KMS-11 (cell line): ENCODE measurements at regions not wholly inside any gene's neighbourhood (a gene's known extent, or its start where the extent isn't known, plus 50 kb on each side); places are given as distances from the start of the nearest gene placed in this dataset.
"Not testable (repeated sequence)": the region's sequence is repeated elsewhere in the genome, so short reads cannot be mapped to it uniquely, and the experiment has no call there.

ENCODE experiments used
- H2AFZ ChIP-seq: fragments of 200-600 bp; sonication (generic); 2 replicates; pipeline ENCODE4 v1.6.1; 2016; ENCODE audit warnings: antibody characterized with exemption, mixed run types, low read depth
- H3K27ac ChIP-seq: fragments of 200-600 bp; sonication (generic); 2 replicates; pipeline ENCODE4 v1.6.1; 2016; ENCODE audit warnings: mild to moderate bottlenecking, mixed run types
- H3K27me3 ChIP-seq: fragments of 200-600 bp; sonication (generic); 2 replicates; pipeline ENCODE4 v1.6.1; 2017; ENCODE audit warnings: mild to moderate bottlenecking, low read depth, mixed run types, moderate library complexity; ENCODE audit not compliant: insufficient read depth
- H3K36me3 ChIP-seq: fragments of 200-600 bp; sonication (generic); 2 replicates; pipeline ENCODE4 v1.6.1; 2017; ENCODE audit warnings: mild to moderate bottlenecking, mixed run types; ENCODE audit not compliant: insufficient read depth
- H3K4me1 ChIP-seq: fragments of 200-600 bp; sonication (generic); 2 replicates; pipeline ENCODE4 v1.6.1; 2016; ENCODE audit warnings: mild to moderate bottlenecking, low read depth, mixed run types; ENCODE audit not compliant: poor library complexity, severe bottlenecking
- H3K4me2 ChIP-seq: fragments of 200-600 bp; sonication (generic); 2 replicates; pipeline ENCODE4 v1.7.0; 2016; ENCODE audit warnings: mild to moderate bottlenecking, mixed run types
- H3K4me3 ChIP-seq: fragments of 200-600 bp; sonication (generic); IDR thresholded peaks from 2 replicates; pipeline ENCODE4 v1.6.1; 2017; ENCODE audit warnings: low read depth, low read length, mixed read lengths; ENCODE audit not compliant: insufficient read depth
- H3K79me2 ChIP-seq: fragments of 200-600 bp; sonication (generic); 2 replicates; pipeline ENCODE4 v1.6.1; 2016; ENCODE audit warnings: low read depth, mixed run types; ENCODE audit not compliant: insufficient read depth
- H3K9ac ChIP-seq: fragments of 200-600 bp; sonication (generic); 2 replicates; pipeline ENCODE4 v1.6.1; 2016; ENCODE audit warnings: mild to moderate bottlenecking, mixed run types
- H4K20me1 ChIP-seq: fragments of 200-600 bp; sonication (generic); 2 replicates; pipeline ENCODE4 v1.6.1; 2016; ENCODE audit warnings: mild to moderate bottlenecking, mixed run types; ENCODE audit not compliant: insufficient read depth
- TF ChIP-seq, protein P1 (sequence below): fragments of 200-600 bp; sonication (generic); conservative IDR thresholded peaks from 2 replicates; pipeline ENCODE4 v1.6.1; 2017; ENCODE audit warnings: low read depth, mild to moderate bottlenecking, antibody characterized with exemption, low read length, moderate library complexity, mixed read lengths

DNA sequence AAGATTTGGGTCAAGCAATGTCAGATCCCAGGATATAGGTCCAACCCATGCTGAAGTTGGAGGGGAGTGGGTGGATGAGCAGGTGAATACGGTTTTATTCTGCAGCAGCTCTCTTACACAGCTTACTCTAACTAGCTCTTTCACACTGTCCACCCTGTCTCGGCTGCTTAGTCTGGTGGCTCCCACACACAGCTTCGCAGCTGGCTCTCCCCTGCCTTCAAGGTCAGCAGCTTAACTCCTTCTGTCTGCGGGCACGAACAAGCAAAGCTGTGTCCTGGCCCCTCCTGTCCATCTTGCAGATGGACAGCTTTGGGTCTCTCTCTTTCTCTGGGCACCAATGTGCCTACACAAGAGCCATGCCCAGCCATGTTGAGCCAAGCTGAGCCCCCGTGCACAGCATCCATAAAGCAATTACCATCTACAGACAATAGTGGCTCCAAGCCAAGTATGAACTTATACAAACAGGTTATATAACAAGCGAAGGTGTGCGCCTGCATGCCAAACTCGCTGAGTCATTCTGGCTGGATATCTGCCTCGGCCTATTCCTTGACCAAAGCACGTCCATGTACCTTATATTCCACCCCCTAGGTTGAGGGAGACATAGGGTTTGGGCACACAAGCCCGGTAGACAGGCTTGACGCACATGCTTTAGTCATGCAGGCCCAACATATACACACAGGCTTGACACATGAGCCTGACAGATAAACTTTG, 1307.8 kb upstream of the RAG2 start:
- Histone ChIP-seq H3K36me3 (no peaks in the 10 kb centered on the region), H3K27me3 (no peaks in the 10 kb centered on the region), H3K4me1 (no peaks in the 10 kb centered on the region), H3K79me2 (no peaks in the 10 kb centered on the region), H2AFZ (no peak overlapping the region), H3K4me2 (no peak overlapping the region), H3K27ac (no peak overlapping the region), H3K4me3 (no peak overlapping the region), H4K20me1 (no peaks in the 10 kb centered on the region), H3K9ac (no peak overlapping the region)
- TF ChIP-seq, protein P1, sequence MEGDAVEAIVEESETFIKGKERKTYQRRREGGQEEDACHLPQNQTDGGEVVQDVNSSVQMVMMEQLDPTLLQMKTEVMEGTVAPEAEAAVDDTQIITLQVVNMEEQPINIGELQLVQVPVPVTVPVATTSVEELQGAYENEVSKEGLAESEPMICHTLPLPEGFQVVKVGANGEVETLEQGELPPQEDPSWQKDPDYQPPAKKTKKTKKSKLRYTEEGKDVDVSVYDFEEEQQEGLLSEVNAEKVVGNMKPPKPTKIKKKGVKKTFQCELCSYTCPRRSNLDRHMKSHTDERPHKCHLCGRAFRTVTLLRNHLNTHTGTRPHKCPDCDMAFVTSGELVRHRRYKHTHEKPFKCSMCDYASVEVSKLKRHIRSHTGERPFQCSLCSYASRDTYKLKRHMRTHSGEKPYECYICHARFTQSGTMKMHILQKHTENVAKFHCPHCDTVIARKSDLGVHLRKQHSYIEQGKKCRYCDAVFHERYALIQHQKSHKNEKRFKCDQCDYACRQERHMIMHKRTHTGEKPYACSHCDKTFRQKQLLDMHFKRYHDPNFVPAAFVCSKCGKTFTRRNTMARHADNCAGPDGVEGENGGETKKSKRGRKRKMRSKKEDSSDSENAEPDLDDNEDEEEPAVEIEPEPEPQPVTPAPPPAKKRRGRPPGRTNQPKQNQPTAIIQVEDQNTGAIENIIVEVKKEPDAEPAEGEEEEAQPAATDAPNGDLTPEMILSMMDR, result no peak

DNA sequence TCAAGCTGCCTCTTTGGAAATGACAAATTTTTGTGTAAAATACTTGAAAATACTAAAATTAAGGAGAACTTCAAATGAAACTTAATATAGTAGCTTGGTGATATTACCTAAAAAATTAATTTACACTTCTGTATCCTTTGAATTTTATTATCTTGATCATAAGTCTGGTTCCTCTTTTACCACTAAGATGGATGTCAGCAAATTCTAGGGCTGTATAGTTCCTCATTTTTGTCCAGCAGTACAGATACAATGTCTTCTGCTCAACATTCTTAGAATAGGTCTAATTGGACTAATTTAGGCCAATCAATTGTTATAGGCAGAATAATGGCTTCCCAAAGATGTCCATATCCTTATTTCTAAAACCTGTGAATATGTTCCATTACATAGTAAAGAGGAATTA, 1298.0 kb upstream of the RAG2 start:
- TF ChIP-seq, protein P1, result no peak
- H4K20me1 ChIP-seq, result no peaks in the 10 kb centered on the region

GRCh38 chr11:37881741-37882140, 1283.7 kb upstream of the RAG2 start:
- H4K20me1 ChIP-seq, result no peaks in the 10 kb centered on the region
- no peak overlapping the region for H3K4me3 ChIP-seq
- H2AFZ ChIP-seq, result no peak overlapping the region
- no peaks in the 10 kb centered on the region for H3K4me1 ChIP-seq
- H3K27ac ChIP-seq, result no peak overlapping the region
- H3K79me2 ChIP-seq, result no peaks in the 10 kb centered on the region
- TF ChIP-seq, protein P1, result no peak
- H3K36me3 ChIP-seq, result no peaks in the 10 kb centered on the region
- H3K4me2 ChIP-seq, result no peak overlapping the region
- H3K9ac ChIP-seq, result no peak overlapping the region
- no peaks in the 10 kb centered on the region for H3K27me3 ChIP-seq

More for the DNA sequence above, 1298.0 kb upstream of the RAG2 start:
- Histone ChIP-seq H3K4me1 (no peaks in the 10 kb centered on the region), H3K79me2 (no peaks in the 10 kb centered on the region), H3K4me2 (no peak overlapping the region), H3K27ac (no peak overlapping the region), H3K36me3 (no peaks in the 10 kb centered on the region), H3K4me3 (no peak overlapping the region), H3K9ac (no peak overlapping the region), H2AFZ (no peak overlapping the region), H3K27me3 (no peaks in the 10 kb centered on the region)

DNA sequence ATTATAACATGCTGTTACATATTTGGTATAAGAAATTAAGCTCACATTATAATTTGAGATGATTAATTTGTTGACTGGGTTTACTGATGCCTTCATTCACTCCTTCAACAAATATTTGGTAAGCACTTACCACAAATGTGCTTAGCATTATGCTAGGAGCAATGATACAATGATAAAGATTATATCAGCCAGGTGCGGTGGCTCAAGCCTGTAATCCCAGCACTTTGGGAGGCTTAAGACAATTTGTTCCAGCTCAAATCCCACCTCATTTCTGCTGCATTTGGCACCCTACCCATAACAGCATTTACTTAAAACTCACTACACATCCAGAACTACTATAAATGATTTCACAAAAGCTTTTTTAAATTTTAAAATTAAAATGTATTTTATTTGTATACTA, 1263.6 kb upstream of the RAG2 start:
- Histone ChIP-seq H3K4me2 (no peak overlapping the region), H3K79me2 (no peaks in the 10 kb centered on the region), H3K4me3 (no peak overlapping the region), H3K27me3 (no peaks in the 10 kb centered on the region), H4K20me1 (no peaks in the 10 kb centered on the region), H2AFZ (no peak overlapping the region), H3K36me3 (no peaks in the 10 kb centered on the region), H3K9ac (no peak overlapping the region), H3K27ac (no peak overlapping the region), H3K4me1 (no peaks in the 10 kb centered on the region)
- TF ChIP-seq, protein P1, result no peak

DNA sequence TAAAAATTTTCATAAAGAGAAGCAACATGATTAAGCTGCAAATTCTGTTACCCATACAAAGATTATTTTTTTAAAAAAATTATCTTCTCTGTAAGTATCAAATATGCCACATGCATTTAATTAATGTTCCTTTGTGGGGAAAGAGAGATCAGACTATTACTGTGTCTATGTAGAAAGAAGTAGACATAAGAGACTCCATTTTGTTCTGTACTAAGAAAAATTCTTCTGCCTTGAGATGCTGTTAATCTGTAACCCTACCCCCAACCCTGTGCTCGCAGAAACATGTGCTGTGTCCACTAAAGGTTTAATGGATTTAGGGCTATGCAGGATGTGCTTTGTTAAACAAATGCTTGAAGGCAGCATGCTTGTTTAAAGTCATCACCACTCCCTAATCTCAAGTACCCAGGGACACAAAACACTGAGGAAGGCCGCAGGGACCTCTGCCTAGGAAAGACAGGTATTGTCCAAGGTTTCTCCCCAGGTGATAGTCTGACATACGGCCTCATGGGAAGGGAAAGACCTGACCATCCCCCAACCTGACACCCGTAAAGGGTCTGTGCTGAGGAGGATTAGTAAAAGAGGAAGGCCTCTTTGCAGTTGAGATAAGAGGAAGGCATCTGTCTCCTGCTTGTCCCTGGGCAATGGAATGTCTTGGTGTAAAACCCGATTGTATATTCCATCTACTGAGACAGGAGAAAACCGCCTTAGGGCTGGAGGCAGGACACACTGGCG, 1260.9 kb upstream of the RAG2 start:
- H3K27me3 ChIP-seq, H3K4me3 ChIP-seq, H3K27ac ChIP-seq, H3K9ac ChIP-seq, H4K20me1 ChIP-seq, H3K79me2 ChIP-seq, H3K4me2 ChIP-seq, H3K4me1 ChIP-seq, H3K36me3 ChIP-seq, H2AFZ ChIP-seq: not testable (repeated sequence)
